Heart left ventricle (tissue), 16 donors: ENCODE measurements at regions not wholly inside any gene's neighbourhood (a gene's known extent, or its start where the extent isn't known, plus 50 kb on each side); places are given as distances from the start of the nearest gene placed in this dataset.

ENCODE experiments used
- ATAC-seq, 4 donors: fragments of 200-7000 bp; cut with Tn5 transposase; one replicate each; pipeline ENCODE4 v1.9.1; 2020 to 2022; ENCODE audit warnings: moderate library complexity in 4 of 4, mild to moderate bottlenecking in 3 of 4, moderate number of reproducible peaks in 1 of 4
- DNase-seq, 5 donors: peaks; one replicate each; pipeline ENCODE4 v3.0.0-alpha.2; 2020
- H3K27ac ChIP-seq, 12 donors: fragments of 200-600 bp; sonication (generic) in 4 of 12; one replicate each; pipeline versions ENCODE4 v1.5.0 to v1.8.0; 2016 to 2022; ENCODE audit warnings: mild to moderate bottlenecking in 2 of 12
- H3K27me3 ChIP-seq, 9 donors: fragments of 200-600 bp; sonication (generic) in 2 of 9; one replicate each; pipeline versions ENCODE4 v1.5.1 to v1.8.0; 2016 to 2022; ENCODE audit warnings: mild to moderate bottlenecking in 3 of 9
- H3K36me3 ChIP-seq, 9 donors: fragments of 200-600 bp; sonication (generic) in 2 of 9; one replicate each; pipeline versions ENCODE4 v1.5.0 to v1.8.0; 2018 to 2022; ENCODE audit warnings: mild to moderate bottlenecking in 2 of 9
- H3K4me1 ChIP-seq, 12 donors: fragments of 200-600 bp; sonication (generic) in 4 of 12; one replicate each; pipeline versions ENCODE4 v1.5.0 to v1.8.0; 2016 to 2022; ENCODE audit warnings: mild to moderate bottlenecking in 3 of 12
- H3K4me3 ChIP-seq, 12 donors: fragments of 200-600 bp; sonication (generic) in 4 of 12; one replicate each; pipeline versions ENCODE4 v1.5.0 to v1.8.0; 2017 to 2022; ENCODE audit warnings: mild to moderate bottlenecking in 9 of 12, moderate library complexity in 4 of 12
- H3K9me3 ChIP-seq, 12 donors: fragments of 200-600 bp; sonication (generic) in 4 of 12; one replicate each; pipeline versions ENCODE4 v1.5.0 to v1.8.0; 2016 to 2022; ENCODE audit warnings: mild to moderate bottlenecking in 1 of 12
- POLR2A ChIP-seq, 2 donors: fragments of 450-650 bp; IDR thresholded peaks; one replicate each; pipeline ENCODE4 v1.6.1; 2017; ENCODE audit warnings: antibody characterized with exemption in 2 of 2, mild to moderate bottlenecking in 2 of 2, moderate library complexity in 2 of 2
- WGBS, 4 donors: extraction: QIAGEN DNeasy Blood & Tissue Kit in 2 of 4; methylation state at CpG; one replicate each; pipeline versions ENCODE4 v1.1.5 to v1.1.7; 2013 to 2018; 5-methylcytosine and 5-hydroxymethylcytosine counted together
- intact Hi-C, 10 donors: fragments of 100-400 bp; cut with DNase I; formaldehyde crosslinking; loops; one replicate each; pipeline versions ENCODE4 v1.11.1 to v1.14.2; 2022
- TF ChIP-seq, protein P1 (sequence below), 12 donors: fragments of 200-600 bp; sonication (generic) in 4 of 12; IDR thresholded peaks; one replicate each; pipeline versions ENCODE4 v1.5.0 to v1.8.0; 2018 to 2022; ENCODE audit warnings: antibody characterized with exemption in 12 of 12, mild to moderate bottlenecking in 5 of 12
- donor health status: ischemic (EF 13 %, LVEDD 7.1; RV severe dilation, severe dysfunction).
- donor health status: healthy with polysubstance abuse.
- donor health status: DM: no; HTN: yes; CAD: no.
- donor health status: DM: no; HTN: no; CAD: no.
- donor health status: ischemic (EF 25% LVEDD 6.9; RV normal size, moderate dysfunction).
- donor health status: ischemic (EF 25% LVEDD 5.7; RV mildly dilated, moderate dysfunction).
- donor health status: healthy.
- donor health status: DM: yes; HTN: yes; CAD: no.
- donor health status: ischemic (EF 35%, LVEDD 5.7; RV mildly dilated, moderate dysfunction).
- donor health status: nonischemic (EF 11% LVEDD 7.7; RV severe dilation, severe dysfunction).
- donor health status: DM: yes; HTN: yes; CAD: no.
- donor health status: PGD.
- donor health status: ischemic (EF 29% LVEDD 5.4; RV normal size, mild dysfunction).
- donor health status: nonischemic (EF 23%, LVEDD 6.1; RV moderate dilation, normal function).

GRCh38 chr14:101184104-101184455, 280.6 kb upstream of the RTL1 start:
- Histone ChIP-seq H3K9me3 (peaks cover 0 to 17% (median 6%) of the 10 kb centered on the region in 12 donors), H3K27me3 (peaks cover 0 to 28% (median 4%) of the 10 kb centered on the region in 9 donors), H3K36me3 (no peaks in the 10 kb centered on the region), H3K27ac (no peak overlapping the region), H3K4me1 (no peaks in the 10 kb centered on the region), H3K4me3 (no peak overlapping the region)
- ATAC-seq (no peak), DNase-seq (no peak)
- TF ChIP-seq, protein P1, sequence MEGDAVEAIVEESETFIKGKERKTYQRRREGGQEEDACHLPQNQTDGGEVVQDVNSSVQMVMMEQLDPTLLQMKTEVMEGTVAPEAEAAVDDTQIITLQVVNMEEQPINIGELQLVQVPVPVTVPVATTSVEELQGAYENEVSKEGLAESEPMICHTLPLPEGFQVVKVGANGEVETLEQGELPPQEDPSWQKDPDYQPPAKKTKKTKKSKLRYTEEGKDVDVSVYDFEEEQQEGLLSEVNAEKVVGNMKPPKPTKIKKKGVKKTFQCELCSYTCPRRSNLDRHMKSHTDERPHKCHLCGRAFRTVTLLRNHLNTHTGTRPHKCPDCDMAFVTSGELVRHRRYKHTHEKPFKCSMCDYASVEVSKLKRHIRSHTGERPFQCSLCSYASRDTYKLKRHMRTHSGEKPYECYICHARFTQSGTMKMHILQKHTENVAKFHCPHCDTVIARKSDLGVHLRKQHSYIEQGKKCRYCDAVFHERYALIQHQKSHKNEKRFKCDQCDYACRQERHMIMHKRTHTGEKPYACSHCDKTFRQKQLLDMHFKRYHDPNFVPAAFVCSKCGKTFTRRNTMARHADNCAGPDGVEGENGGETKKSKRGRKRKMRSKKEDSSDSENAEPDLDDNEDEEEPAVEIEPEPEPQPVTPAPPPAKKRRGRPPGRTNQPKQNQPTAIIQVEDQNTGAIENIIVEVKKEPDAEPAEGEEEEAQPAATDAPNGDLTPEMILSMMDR (IDR thresholded peaks at IDR 0.05): no peak
- intact Hi-C loops: no loop called here
- WGBS, 4 donors: 74 to 81% (median 80%) methylated on average over 10 to 12 of the region's 12 CpGs

- peaks cover 0 to 16% (median 5%) of the 10 kb centered on the region in 12 donors for H3K9me3 ChIP-seq
- no peaks in the 10 kb centered on the region for H3K4me1 ChIP-seq
- 84 to 90% (median 88%) methylated on average over 6 of the region's 6 CpGs for WGBS, 4 donors
- intact Hi-C loops: no loop called here
- TF ChIP-seq POLR2A (IDR thresholded peaks at IDR 0.05): no peak
- TF ChIP-seq, protein P1 (IDR thresholded peaks at IDR 0.05): no peak
- DNase-seq: no peak
- H3K27ac ChIP-seq: no peak overlapping the region
- no peak for ATAC-seq
- H3K4me3 ChIP-seq: no peak overlapping the region
- H3K36me3 ChIP-seq: no peaks in the 10 kb centered on the region
- H3K27me3 ChIP-seq: peaks cover 0 to 28% (median 4%) of the 10 kb centered on the region in 9 donors
Measured at GRCh38 chr14:101184572-101184971, 281.1 kb upstream of the RTL1 start.

- DNase-seq (no peak), ATAC-seq (no peak)
- Histone ChIP-seq H3K36me3 (no peaks in the 10 kb centered on the region), H3K27ac (no peak overlapping the region), H3K9me3 (peaks cover 0 to 13% (median 2%) of the 10 kb centered on the region in 12 donors), H3K27me3 (peaks cover 0 to 28% (median 4%) of the 10 kb centered on the region in 9 donors), H3K4me1 (no peaks in the 10 kb centered on the region), H3K4me3 (no peak overlapping the region)
- WGBS, 4 donors: 70 to 79% (median 75%) methylated on average over 14 to 15 of the region's 15 CpGs
- intact Hi-C loops: no loop called here
- no peak for TF ChIP-seq POLR2A (IDR thresholded peaks at IDR 0.05)
- TF ChIP-seq, protein P1 (IDR thresholded peaks at IDR 0.05): no peak
Measured at GRCh38 chr14:101185073-101185835, 281.7 kb upstream of the RTL1 start.

DNA sequence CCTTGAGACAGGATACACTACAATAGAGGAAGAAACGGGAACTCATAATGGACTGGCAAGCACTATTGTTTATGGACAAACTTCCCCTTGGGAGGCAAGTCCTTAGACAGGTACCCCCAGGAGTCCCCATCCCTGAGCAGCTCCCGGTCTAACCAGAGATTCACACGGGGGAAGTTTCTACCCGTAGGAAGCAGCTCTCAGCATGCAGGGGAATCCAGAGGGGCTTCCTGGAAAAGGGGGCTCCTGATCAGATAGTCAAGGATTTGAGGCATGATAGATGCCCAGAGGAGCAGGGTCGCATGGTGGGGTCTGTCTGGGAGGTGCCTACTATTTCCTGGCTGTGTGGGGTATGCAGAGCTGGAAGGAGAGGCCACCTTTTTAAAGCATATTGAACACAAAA, 282.4 kb upstream of the RTL1 start:
- no peak for ATAC-seq
- Histone ChIP-seq H3K4me3 (no peak overlapping the region), H3K27me3 (peaks cover 0 to 28% (median 4%) of the 10 kb centered on the region in 9 donors), H3K36me3 (no peaks in the 10 kb centered on the region), H3K27ac (no peak overlapping the region), H3K4me1 (no peaks in the 10 kb centered on the region), H3K9me3 (peaks cover 0 to 7% (median 0%) of the 10 kb centered on the region in 12 donors)
- intact Hi-C loops: no loop called here
- no peak for DNase-seq
- WGBS, 4 donors: 48 to 53% (median 52%) methylated on average over 5 of the region's 5 CpGs
- TF ChIP-seq, protein P1 (IDR thresholded peaks at IDR 0.05): no peak
- no peak for TF ChIP-seq POLR2A (IDR thresholded peaks at IDR 0.05)
